Fibroblast of skin of right biceps (primary cell): ENCODE measurements at regions not wholly inside any gene's neighbourhood (a gene's known extent, or its start where the extent isn't known, plus 50 kb on each side); places are given as distances from the start of the nearest gene placed in this dataset.
"Not testable (repeated sequence)": the region's sequence is repeated elsewhere in the genome, so short reads cannot be mapped to it uniquely, and the experiment has no call there.

Experiments used
- DNase-seq: peaks from one replicate; pipeline ENCODE4 v3.0.0-alpha.2; 2013

DNA sequence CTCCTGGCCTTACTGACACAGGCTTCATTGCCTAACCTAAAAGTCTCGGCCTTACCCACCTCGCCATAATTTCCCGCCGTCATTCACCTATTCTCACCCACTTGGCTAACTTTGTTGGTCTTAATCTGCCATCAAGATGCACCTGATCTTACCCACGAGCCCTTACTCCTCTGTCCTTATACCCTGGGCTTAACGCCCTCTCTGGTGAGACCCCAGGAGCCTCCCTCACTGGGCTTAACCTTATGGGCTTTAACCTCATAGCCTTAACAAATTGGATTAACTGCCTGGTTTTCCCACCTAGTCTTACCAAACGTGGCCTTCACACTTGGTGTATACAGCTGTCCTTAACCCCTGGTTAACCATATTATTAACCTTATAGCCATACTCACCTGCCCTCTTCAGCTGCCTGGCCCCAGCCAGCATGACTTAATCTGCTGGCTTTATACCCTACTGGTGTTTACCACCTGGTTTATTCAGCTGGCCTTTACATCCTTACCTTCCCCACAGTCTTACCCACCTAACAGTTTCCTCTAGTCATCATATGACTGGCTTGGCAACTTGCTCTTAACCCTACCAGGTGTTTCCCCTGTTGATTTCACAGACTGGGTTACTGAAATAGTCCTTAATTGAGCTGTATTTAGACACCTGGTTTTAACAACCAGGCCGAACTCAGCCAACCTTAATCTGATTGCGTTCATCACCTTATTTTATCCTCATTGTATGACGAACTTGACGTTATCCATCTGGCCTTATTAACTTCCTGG is 132.0 kb upstream of the ZSWIM2 start:
- no peak for DNase-seq

DNA sequence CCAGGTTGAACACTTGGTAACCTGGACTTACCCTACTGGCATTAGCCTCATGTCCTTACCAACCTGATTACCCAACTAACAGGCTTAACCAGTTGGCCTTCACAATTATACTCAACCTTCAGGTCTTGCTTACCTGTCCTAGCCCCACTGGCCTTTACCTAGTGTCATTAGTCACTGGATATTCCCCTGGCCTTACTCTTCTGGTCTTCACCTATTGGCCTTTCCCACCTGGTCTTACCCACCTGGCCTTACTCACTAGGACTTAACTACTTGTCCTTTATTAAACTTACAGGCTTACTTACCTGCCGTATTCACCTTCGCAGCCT is 131.1 kb upstream of the ZSWIM2 start:
- DNase-seq, result no peak

DNA sequence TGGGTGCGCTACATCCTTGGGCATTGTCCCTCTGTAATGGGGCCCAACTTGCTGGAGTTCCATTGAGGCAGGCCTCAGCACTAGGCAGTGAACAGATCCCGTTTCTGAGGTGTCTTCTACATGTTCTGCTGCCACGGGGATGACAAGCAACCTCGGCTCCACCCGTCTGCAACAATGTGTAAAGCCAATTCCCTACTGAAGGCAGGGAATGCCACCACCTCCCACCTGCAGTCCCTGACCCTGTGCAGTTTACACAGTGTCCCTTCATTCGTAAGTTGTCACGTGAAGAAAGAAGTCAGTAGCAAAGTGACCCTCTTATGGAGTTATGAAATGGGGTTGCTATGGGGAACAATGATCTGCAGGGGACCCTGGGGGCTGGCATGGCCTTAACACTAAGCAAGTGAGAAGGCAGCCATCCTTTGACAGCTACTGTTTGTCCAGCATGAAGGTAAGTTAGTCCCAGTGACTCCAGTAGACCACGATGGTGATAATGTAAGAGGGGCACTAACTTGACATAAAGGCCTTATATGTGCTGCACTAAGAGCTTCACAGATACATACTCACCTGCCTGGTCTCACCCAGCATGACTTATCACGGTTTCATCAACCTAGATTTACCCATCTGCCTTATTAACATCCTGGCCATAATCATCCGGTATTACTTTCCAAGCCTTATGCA is 130.6 kb upstream of the ZSWIM2 start:
- no peak for DNase-seq

DNA sequence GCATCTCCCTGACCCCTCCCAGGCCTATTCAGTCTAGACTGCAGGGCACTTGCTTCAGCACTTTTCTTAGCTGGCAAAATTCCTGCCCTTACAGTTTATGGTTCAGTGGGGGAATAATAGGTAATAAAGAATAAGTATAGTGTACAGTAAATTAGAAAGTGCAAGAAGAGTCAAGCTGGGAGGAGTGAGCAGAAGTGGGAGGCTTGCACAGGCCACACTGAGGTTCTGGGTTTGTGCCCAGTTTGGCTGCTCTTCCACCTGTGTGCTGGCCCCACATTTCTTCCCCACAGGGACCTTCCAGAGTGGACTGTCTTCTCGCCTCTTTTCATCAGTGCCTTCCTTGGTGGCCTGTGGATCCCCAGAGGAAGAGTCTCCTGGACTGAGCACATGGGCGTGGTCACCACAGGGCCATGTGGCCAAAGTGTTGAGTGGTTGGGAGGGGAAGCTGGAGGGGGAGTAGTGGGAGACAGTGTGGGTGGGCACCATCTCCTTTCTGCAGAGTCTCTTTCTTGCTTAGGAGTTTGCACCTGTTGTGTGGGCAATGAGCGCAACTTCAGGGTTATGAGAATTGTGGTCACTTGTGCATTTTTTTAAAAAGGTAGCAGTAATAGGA is 128.6 kb upstream of the ZSWIM2 start:
- DNase-seq, result no peak

DNA sequence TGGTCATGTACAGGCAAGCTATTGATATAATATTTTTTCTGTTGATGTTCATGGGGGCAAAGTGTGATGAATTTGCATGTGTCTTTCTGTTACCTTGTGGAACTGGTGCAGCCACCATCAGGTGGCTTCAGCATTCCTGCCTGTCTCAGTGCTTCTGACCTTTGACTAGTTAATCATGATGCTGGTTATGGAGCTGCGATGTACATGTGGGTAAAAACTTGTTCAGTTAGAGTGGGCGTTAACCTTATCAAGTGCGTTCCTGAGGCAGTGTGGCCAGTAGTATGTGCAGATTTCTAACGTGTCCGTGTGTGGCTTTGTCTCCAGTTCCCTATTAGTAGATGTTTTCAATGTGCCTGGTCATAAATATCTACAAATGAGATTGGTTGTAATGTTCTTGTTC is 127.4 kb upstream of the ZSWIM2 start:
- no peak for DNase-seq

DNA sequence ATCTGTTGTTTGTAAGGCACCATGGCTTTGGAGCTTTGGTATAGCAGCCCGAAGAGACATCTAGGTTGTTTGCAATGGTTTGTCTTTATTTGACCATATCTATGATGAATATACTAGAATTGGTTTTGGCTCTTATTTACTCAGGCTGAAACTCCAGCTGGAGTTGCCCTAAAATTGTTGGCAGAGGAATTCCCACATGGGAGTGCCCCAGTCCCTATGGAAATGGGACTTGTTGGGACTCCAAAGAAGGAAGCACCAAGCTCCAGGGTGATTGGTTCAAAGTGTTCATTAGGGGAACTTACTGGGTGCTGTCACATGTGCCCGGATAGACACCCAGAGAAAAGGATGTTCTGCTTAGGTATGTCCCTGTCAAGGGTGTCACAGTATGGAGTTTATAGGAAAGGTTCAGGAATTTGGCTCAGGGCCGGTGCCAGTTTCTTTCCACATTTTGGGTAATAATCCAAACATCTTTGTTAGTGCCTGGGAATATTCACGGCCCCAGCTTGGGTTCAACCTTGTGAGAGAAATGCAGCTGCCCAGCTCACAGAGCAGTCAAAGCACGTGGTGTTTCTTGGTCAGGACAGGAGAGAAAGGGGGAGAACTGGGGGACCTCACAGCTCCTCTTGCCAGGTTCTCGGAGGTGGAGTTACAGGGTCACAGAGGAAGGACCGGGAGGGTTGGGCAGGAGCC is 123.5 kb upstream of the ZSWIM2 start:
- DNase-seq, result no peak

DNA sequence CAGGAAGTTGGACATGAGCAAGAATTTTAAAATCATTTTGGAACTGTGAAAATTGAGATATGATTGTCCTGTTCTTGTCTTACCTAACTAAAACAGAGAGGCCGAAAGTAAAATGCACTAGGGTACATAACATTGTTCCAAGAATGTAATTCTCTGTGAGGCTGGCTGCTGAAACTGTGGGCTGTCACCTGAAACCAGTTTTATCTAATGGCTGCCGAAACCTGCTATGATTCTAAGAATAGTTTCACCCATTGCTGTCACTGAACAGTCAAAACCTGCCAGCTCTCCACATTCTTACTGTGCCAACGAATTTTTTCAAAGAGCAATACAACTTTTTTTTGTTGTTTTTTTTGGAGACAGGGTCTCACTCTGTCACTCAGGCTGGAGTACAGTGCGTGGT is 119.3 kb upstream of the ZSWIM2 start:
- no peak for DNase-seq

DNA sequence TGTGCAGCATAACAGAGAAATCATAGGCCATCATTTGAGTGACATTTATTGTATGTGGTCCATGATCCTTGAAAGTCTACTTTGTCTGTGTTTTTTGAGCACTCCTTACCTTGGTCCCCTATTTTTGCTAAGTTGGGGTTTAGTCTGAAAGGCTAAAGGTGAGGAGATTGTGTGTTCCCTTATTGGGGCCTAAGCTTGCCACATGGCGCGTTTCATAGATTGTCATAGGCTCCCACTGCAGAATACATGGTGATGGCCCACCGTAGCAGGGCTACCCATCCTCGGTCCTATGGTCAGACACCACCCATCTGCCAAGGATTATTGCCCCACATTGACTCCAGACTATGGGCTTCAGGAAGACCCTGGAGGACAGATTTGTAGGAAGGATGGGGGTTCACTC is 117.0 kb upstream of the ZSWIM2 start:
- DNase-seq, result no peak

DNA sequence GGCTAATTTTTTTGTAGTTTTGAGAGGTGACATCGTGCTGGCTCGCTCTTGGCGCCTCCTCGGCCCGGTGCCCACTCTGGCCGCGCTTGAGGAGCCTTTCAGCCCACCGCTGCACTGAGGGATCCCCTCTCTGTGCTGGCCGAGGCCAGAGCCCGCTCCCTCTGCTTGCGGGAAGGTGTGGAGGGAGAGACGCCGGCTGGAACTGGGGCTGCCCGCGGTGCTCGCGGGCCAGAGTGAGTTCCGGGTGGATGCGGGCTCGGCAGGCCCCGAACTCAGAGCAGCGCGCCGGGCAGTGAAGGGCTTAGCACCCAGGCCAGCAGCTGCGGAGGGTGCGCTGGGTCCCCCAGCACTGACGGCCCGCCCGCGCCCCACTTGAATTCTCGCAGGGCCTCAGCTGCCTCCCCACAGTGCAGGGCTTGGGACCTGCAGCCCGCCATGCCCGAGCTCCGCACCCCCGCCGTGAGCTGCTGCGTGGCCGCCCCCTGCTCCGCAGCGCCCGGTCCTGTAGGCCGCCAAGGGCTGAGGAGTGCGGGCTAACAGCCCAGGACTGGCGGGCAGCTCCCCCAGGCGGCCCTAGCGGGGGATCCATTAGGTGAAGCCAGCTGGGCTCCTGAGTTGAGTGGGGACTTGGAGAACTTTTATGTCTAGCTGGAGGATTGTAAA is 113.2 kb upstream of the ZSWIM2 start:
- no peak for DNase-seq

DNA sequence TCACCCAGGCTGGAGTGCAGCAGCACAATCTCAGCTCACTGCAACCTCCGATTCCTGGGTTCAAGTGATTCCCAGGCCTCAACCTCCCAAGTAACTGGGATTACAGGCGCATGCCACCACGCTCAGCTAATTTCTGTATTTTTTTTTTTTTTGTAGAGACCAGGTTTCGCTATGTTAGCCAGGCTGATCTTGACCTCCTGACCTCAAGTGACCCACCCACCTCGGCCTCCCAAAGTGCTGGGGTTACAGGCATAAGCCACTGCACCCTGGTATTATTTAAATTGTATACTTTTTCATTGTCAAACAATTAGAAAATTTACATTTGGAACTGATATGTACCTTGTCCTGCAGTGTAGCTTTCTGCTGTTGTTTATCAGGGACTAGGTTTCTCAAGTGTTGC is 111.3 kb upstream of the ZSWIM2 start:
- not testable (repeated sequence) for DNase-seq

DNA sequence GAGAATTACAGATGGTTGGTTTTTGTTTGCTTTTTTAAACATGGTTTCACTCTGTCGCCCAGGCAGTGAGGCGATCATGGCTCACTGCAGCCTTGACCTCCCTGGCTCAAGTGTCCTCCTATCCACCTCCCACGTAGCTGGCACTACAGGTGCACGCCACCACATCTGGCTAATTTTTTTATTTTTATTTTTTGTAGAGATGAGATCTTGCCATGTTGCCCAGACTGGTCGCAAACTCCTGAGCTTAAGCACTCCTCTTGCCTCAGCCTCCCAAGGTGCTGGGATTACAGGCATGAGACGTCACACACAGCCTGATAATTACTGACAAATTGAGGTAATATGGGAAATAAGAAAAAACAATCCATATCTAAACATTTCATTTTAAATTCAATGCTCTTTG is 110.5 kb upstream of the ZSWIM2 start:
- no peak for DNase-seq

DNA sequence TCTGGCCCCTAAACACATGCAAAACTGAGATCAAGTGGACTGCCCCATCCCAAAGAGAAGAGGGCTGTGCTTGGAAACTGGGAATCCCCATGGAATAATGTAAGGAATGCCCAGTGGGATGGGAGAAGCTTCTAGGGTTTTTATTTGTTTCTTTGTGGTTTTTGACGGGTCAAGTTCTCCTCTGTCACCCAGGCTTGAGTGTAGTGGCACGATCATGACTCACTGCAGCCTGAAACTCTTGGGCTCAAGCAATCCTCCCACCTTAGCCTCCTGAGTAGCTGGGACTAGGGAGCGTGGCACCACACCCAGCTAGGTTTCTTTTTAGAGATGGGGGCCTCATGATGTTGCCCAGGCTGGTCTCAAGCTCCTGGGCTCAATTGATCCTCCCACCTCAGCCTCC is 101.7 kb upstream of the ZSWIM2 start:
- no peak for DNase-seq

DNA sequence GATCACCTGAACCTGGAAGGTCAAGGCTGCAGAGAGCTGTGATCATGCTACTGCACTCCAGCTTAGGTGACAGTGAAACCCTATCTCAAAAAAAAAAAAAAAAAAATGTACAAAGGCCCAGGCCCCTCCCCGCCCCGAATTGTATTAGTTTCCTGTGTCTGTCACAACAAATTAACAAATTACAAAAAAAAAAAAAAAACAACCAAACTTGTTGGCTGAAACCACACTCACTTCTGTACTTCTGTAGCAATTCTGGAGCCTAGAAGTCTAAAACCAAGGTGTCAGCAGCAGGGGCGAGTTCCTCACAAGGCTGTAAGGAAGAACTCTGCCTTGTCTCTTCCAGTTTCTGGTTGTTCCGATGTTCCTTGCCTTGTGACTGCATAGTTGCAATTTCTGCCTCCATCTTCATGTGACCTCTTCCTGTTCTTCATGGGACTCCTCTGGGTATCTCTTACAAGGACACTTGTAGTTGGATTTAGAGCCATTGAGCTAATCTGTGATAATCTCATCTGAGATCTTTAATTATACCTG is 100.8 kb upstream of the ZSWIM2 start:
- DNase-seq, result no peak

DNA sequence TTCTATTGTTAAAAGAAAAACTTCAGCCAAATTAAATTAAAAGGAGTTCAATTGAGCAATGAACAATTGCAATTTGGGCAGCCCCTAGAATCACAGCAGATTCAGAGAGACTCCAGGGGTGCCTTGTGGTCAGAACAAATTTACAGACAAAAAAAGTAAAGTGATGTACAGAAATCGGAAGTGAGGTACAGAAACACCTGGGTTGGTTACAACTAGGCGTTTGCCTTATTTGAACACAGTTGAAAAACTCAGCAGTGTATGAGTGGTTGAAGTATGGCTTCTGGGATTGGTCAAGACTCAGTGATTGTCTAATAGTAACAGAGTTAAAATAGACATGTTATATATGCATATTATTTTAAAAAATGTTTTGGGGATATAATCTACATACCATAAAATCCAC is 98.5 kb upstream of the ZSWIM2 start:
- no peak for DNase-seq

DNA sequence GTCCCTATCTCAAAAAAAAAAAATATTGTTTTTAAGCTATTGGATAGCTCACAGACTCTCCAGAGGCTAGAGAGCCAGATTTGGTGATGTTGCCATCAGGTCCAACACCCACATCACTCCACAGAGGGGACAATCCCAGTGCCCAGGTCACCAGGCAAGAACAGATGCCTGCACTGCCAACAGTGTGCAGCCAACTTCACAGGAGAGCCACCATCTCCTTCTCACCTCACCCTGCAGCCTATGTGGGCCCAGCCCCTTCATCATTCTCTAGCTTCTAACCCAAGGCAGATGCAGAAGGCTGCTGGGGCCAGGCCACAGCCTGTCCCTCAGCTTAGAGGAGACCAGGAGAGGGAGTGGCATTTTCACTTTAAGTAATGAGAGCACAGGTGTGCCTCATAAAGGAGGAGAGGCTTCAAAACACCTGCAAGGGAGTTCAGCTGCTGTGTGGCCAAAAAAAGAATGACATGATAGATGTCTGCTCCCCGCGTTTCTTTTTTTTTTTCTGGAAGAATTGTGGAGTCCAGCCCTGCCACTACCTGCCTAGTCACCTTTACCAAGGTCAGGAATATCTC is 98.0 kb upstream of the ZSWIM2 start:
- DNase-seq, result no peak

DNA sequence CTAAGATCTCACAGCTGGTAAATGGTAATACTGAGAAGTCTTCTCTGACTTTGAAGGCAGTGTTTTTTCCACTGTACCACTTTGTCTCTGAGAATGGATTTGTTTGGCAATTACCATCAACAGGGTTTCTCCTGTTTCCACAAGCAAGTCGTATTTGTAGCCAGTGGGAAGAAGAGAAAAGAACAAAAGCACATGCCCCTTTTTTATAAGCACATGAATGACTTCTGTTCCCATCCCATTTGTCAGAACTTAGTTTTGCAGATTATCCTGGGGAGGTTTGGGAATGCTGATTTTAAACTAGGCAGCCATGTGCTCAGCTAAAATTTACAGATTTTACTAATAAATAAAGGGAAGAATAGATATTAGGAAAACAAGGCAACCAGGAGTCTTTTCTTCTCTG is 92.9 kb upstream of the ZSWIM2 start:
- DNase-seq, result no peak

DNA sequence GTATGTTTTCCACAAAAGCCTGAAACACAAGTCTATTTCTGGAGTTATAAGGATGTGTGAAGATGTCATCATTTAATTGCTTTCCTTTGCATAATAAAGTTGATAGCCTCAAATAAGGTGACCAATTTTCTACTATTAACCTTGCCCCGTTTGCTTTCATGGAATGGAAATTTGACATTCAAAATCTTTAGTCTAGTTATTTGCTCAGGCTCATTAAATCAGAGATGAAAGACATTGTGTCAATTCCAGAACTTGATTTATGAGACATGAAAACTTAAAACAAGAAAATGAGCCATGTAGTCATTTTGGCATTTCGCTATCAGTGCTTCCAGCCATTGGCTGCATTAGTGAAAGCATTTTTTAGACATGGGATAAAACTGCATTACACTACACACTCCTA is 91.5 kb upstream of the ZSWIM2 start:
- no peak for DNase-seq

DNA sequence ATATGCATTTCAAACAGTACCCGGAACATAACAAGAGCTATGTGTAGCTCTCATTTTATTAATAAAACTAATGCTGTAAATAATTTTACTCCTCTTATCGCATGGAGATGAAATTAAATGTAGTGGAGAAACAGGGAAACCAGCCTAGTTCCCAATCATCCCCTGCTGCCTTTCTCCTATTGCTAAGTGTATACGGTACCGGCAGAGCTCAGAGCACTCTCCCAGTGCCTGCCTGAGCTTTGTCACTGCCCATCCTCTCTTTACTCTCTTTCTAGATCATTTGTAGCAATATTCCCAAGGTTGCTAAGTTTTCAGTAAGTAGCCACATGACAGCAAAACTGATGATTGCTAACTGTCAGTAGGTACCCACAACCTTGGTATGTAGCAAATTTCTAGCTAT is 85.5 kb upstream of the ZSWIM2 start:
- DNase-seq, result no peak

DNA sequence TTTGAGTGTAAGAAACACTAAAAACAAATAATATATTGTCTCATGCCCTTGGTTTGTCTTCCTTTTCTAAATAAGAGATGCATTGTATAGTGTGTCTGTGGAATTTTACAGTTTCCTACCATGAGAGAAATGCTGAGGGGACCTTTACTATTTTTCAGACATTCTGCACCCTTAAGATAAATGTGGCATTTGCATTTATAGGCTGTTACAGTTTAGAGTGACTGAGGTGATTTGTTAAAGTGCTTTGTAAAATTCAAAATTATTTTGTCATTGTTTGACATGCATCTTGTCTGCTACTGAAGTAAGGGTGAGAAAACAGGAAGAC is 78.9 kb upstream of the ZSWIM2 start:
- no peak for DNase-seq

DNA sequence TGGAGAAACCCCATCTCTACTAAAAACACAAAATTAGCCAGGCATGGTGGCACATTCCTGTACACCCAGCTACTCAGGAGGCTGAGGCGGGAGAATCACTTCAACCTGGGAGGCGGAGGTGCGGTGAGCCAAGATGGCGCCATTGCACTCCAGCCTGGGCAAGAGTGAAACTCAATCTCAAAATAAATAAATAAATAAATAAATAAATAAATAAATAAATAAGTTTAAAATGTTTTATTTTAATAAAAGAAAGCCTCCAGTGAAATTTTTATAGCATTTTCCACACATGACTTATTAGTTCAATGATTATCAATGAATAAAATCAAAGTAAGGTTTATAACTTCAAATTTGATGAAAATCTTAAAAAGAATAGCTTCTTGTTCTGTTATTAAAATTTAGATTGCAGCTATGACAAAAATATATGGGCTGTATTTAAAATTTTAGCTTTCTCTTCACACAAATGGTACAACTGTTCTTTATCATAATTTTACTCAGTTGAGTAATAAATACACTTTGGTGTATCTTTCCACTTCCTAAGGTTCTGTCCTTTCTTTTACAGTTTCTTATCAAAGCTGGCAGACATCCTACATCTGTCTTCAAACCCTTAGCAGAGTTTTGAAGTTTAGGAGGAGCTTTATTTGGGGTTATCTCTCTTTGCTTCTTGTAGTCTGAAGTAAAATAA is 78.4 kb upstream of the ZSWIM2 start:
- no peak for DNase-seq

DNA sequence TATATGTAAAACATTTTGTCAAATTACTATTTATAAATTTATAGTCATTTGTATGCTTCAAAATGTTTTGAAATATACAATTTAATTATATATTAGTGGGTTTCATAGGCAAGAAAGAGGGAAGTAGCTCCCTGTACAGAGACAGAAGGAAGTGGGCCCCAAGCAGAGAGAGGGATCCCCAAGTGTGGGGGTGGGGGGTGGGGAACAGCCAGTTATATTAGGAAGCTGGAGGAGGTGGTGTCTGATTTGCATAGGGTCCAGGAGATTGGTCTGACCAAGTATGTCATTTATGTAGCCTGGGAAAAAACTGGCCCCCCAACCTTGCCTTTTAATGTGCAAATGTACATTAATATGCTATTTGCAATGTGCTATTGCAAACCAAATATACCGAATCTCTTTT is 76.5 kb upstream of the ZSWIM2 start:
- DNase-seq, result no peak

DNA sequence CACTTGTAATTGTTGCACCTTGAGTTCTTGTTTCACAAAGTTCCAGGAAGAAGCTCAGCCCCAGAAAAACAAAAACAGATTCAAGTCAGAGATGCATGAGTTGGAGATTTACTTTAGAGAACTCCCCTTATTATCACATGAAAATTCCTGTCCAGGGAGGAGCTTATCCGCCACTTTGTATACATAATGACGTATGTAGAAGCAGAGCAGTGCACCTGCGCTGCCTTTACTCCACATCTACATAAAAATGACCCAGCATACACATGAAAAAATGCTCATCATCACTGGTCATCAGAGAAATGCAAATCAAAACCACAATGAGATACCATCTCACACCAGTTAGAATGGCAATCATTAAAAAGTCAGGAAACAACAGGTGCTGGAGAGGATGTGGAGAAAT is 73.3 kb upstream of the ZSWIM2 start:
- not testable (repeated sequence) for DNase-seq
